C4-2B (cell line): ENCODE measurements at regions not wholly inside any gene's neighbourhood (a gene's known extent, or its start where the extent isn't known, plus 50 kb on each side); places are given as distances from the start of the nearest gene placed in this dataset.
A peak's percentile ranks its signal among the peaks of the same experiment; 100 is the strongest.

Experiments used
- H3K27ac ChIP-seq: fragments of 450-650 bp; 2 replicates; pipeline ENCODE4 v1.5.1; 2017
- CTCF ChIP-seq: fragments of 450-650 bp; conservative IDR thresholded peaks from 2 replicates; pipeline ENCODE4 v1.5.1; 2017; ENCODE audit warnings: mild to moderate bottlenecking
- ZFX ChIP-seq: fragments of 450-650 bp; IDR thresholded peaks from 2 replicates; pipeline ENCODE4 v1.6.1; 2017

- TF ChIP-seq CTCF (no peak), ZFX (no peak)
These were observed 146.5 kb downstream of the SH3BGRL start for GRCh38 chrX:81348388-81348787.

GRCh38 chrX:81354954-81355353 is 153.1 kb downstream of the SH3BGRL start:
- no peak for TF ChIP-seq ZFX
- no peak for TF ChIP-seq CTCF
- H3K27ac ChIP-seq: no peak overlapping the region

More at GRCh38 chrX:81348388-81348787, 146.5 kb downstream of the SH3BGRL start:
- H3K27ac ChIP-seq: no peak overlapping the region

GRCh38 chrX:81355436-81355835 is 153.5 kb downstream of the SH3BGRL start:
- no peak for TF ChIP-seq ZFX
- H3K27ac ChIP-seq: no peak overlapping the region

- no peak overlapping the region for H3K27ac ChIP-seq
- no peak for TF ChIP-seq CTCF
These were observed 165.4 kb downstream of the SH3BGRL start for GRCh38 chrX:81367291-81367690.

GRCh38 chrX:81377329-81377728 is 175.4 kb downstream of the SH3BGRL start:
- no peak overlapping the region for H3K27ac ChIP-seq
- TF ChIP-seq CTCF (peak; percentile 53), ZFX (no peak)

GRCh38 chrX:81378560-81378959 is 176.7 kb downstream of the SH3BGRL start:
- no peak overlapping the region for H3K27ac ChIP-seq
- TF ChIP-seq CTCF: no peak
- no peak for TF ChIP-seq ZFX

- H3K27ac ChIP-seq: no peak overlapping the region
- TF ChIP-seq CTCF (no peak), ZFX (no peak)
These were observed 188.3 kb downstream of the SH3BGRL start for GRCh38 chrX:81390237-81390636.

- H3K27ac ChIP-seq: no peak overlapping the region
- TF ChIP-seq ZFX: no peak
- TF ChIP-seq CTCF: no peak
These were observed 190.5 kb downstream of the SH3BGRL start for GRCh38 chrX:81392396-81392795.
